T-helper 1 cell (primary cell): ENCODE measurements at regions not wholly inside any gene's neighbourhood (a gene's known extent, or its start where the extent isn't known, plus 50 kb on each side); places are given as distances from the start of the nearest gene placed in this dataset.
"Not testable (repeated sequence)": the region's sequence is repeated elsewhere in the genome, so short reads cannot be mapped to it uniquely, and the experiment has no call there.

Experiments
- DNase-seq, 5 donors: peaks; one replicate each; pipeline ENCODE4 v3.0.0-alpha.2; 2012 to 2020

DNA sequence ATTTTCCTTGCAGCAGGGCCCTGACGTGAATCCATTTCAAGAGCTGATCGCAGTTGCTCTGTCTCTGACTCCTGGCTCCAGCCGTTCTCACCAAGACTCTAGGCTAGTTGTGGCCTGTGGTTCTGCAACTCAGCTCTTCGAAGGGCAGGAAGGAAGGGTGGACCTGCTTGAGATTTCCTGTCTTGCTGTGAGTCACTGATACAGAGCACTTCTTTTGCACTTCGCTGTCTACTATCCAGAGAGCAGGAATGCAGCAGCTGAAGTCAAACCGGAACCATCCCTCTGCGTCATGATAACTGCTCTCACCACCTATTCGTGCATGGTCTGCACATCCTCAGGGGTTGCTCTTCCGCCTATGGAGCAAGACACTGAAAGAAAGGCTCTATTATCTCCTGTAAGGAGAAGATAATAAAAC lies 59.7 kb downstream of the RAP2B start:
- DNase-seq, result peak; percentile 47 to 99 (median 69)

DNA sequence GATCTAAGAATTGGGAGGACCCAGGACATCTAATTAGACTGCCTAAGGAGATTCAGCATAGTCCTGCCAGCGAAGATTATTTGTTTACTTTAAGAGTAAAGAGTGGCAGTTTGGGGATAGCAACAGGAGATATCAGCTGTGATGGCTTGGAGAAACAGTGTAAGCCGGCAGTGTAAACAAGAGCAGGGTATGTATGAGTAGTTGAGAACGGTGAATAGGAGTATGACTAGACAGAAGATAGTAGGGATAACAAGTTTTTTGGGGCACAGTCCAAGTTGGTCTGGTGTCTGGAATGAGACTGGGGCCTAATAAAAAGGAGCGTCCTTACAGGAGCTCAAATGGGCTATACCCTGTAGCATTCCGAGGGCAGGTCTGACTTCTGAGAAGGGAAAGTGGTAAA lies 64.9 kb downstream of the RAP2B start:
- DNase-seq, result not testable (repeated sequence)

- DNase-seq, result not testable (repeated sequence)
Measured at GRCh38 chr3:153230427-153230826, 68.4 kb downstream of the RAP2B start.

- not testable (repeated sequence) for DNase-seq
Measured at GRCh38 chr3:153231245-153231644, 69.2 kb downstream of the RAP2B start.

DNA sequence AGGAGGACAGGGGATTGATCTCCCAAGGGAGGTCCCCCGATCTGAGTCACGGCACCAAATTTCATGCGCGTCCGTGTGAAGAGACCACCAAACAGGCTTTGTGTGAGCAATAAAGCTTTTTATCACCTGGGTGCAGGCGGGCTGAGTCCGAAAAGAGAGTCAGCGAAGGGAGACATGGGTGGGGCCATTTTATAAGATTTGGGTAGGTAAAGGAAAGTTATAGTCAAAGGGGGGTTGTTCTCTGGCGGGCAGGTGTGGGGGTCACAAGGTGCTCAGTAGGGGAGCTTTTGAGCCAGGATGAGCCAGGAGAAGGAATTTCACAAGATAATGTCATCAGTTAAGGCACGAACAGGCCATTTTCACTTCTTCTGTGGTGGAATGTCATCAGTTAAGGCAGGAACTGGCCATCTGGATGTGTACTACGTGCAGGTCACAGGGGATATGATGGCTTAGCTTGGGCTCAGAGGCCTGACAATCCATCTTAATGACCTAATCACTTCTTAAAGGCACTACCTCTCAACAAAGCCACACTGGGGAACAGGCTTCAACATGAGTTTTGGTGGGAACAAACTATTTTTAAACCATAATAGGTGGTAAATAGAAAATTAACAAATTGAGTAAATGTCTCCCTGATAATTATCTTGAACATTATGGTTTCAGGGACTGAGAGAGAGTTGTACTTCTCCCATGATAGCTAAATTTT lies 70.2 kb downstream of the RAP2B start:
- not testable (repeated sequence) for DNase-seq

DNA sequence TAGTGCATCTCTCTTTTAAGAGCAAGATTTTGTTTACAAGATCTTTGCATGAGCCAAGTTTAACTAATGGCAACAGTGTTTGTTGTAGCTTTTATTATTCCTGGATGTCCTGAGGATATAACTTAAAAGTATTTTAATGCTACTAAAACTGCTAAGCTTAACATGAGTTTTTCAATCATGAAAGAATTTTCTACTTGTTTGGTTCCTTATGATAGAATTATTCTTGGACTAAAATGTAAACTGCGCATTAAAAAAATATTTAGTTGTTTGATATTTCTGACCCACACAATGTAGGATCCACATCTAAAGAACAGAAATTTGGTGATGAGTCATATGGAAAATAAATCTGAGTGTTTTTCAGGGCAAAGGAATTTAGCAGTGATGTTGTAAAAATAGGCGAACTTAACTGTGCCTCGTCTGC lies 70.8 kb downstream of the RAP2B start:
- no peak for DNase-seq

DNA sequence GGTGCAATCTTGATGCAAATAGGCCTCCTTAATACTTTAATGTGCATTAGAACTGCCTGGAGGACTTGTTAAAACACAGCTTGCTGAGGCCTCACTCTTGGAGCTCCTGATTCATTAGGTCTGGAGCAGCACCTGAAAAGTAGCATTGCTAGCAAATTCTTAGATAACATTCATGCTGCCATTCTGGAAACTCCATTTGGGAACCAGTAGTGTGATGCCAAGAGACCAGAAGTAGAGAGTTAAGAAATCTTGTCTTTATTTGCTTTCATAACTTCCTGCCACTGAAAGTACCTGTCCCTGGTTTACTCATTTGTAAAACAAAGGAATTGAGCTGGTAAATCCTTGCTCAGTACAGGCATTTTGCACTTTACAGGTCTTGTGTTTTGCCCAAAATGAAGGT lies 72.0 kb downstream of the RAP2B start:
- DNase-seq, result no peak

GRCh38 chr3:153242896-153243295 lies 80.9 kb downstream of the RAP2B start:
- no peak for DNase-seq

DNA sequence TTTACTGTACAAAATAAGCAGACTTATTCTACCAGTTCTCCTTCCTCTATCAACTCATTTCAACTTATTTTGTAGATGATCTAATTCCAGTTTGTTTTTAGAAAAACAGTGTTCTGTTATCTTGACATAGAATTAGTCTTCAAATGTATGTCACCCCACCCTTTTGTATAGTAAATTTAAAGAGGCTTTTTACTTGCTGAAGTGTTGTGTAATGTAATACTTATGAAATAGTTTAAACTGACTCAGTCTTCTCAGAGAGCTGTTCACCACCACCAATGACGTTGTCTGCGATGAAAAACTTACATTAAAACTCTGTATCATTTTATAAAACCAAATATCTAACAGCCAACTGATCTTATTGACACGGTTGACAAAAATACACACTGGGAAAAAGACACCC lies 82.9 kb downstream of the RAP2B start:
- no peak for DNase-seq

GRCh38 chr3:153245661-153246060 lies 83.6 kb downstream of the RAP2B start:
- no peak for DNase-seq

GRCh38 chr3:153246331-153246730 lies 84.3 kb downstream of the RAP2B start:
- DNase-seq, result no peak

DNA sequence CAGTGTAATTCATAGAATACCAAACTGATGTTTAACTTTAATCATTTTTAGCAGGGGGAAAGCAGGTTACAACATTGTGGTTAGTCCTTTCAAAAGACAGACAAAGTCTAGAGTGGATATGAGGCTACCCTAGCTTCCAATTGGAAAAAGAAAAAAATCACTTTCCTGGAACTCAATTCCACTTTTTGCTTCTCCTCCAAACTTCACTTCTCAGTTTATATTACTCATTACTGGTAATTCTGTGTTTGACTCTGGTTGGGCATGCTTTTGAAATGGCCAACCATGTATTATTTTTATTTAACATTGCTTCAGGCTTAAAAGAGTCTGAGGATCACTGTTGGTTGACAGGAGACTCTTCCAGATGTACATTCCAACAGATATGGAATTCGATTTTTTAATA lies 84.8 kb downstream of the RAP2B start:
- no peak for DNase-seq

- DNase-seq, result no peak
Measured at GRCh38 chr3:153247331-153248330, 85.6 kb downstream of the RAP2B start.

DNA sequence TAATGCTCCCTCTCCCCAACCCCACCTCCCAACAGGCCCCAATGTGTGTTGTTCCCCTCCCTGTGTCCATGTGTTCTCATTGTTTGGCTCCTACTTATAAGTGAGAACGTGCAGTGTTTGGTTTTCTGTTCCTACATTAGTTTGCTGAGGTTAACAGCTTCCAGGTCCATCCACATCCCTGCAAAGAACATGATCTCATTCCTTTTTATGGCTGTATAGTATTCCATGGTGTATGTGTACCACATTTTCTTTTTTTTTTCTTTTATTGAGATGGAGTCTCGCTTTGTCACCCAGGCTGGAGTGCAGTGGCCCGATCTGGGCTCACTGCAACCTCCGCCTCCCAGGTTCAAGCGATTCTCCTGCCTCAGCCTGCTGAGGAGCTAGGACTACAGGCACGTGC lies 86.8 kb downstream of the RAP2B start:
- DNase-seq, result not testable (repeated sequence)

- no peak for DNase-seq
Measured at GRCh38 chr3:153249906-153250305, 87.9 kb downstream of the RAP2B start.

DNA sequence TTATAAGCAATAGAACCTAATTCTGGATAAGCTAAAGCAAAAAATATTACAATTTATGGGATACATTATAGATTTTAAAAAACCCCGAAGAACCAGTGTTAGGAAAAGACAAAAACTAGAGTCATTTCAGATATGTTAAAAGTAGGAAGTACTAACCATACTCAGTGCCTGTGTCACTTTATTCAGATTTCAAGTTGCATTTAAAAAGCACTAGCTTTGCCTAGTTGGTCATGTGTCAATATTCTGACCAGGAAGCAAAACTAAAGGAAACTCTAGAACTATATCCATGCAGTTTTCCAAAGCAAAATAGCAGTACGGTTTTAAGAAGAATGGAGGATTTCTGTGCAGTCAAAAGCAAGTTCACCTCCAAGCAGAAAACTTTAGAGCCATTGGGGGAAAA lies 88.4 kb downstream of the RAP2B start:
- no peak for DNase-seq

DNA sequence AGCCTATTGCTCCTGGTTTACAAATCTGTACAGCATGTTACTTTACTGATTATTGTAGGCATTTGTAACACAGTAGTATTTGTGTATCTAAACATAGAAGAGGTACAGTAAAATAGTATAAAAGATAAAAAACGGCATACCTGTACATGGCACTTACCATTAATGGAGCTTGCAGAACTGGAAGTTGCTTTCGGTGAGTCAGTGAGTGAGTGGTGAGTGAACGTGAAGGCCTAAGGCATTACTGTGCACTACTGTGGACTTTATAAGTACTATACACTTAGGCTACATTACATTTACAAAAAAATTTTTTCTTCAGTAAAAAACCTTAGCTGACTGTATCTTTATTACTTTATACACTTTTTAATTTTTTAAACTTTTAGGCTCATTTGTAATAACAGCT lies 90.9 kb downstream of the RAP2B start:
- DNase-seq, result no peak

GRCh38 chr3:153254361-153254760 lies 92.3 kb downstream of the RAP2B start:
- no peak for DNase-seq

GRCh38 chr3:153257673-153258351 lies 95.8 kb downstream of the RAP2B start:
- no peak for DNase-seq

DNA sequence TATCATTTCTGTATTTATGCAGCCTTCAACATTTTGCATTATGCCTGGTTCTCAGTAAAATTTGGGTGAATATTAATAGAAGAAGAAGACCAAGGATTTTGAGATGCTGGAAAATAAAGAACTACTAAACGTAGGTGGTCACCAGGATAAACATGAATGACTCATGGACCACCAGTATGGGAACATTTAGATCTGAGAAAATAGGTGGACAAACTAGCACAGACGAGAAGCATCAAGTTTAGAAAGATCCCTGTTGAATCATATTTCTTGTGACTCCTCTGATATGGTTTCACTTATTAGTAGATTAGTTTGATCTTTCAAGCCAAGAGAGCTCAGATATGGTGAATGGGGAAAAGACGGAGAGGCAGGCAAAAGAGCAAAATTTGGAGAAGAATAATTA lies 97.9 kb downstream of the RAP2B start:
- DNase-seq, result no peak

DNA sequence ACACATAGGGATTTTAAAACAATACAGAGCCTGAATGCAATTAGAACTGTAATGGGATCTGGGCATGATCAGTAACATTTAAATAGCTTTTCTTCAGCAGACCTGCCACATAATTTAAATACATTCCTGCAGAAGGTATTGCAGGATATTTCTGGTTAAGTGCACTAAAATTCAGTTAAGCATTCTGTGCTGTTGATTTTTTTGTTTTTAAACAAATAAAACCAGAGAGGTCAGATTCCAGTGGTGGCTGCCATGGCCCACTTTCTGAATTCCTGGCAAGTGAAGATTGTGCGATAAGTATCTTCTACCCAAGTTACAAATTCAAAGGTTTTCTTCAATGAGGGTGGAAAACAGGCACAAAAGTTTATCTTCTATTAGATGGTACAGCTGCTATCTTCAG lies 98.7 kb downstream of the RAP2B start:
- no peak for DNase-seq

DNA sequence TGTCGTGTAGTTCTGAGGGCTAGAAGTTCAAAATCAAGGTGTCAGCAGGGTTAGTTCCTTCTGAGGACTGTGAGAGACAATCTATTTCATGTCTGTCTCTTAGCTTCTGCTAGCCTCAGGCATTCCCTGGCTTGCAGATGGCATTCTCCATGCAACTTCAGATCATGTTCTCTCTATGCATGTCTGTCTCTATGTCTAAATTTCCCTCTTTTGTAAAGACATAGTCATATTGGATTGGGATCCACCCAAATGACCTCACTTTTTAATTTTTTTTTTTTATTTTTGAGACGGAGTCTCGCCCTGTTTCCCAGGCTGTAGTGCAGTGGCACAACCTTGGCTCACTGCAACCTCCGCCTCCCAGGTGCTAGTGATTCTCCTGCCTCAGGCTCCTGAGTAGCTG lies 104.6 kb downstream of the RAP2B start:
- no peak for DNase-seq

DNA sequence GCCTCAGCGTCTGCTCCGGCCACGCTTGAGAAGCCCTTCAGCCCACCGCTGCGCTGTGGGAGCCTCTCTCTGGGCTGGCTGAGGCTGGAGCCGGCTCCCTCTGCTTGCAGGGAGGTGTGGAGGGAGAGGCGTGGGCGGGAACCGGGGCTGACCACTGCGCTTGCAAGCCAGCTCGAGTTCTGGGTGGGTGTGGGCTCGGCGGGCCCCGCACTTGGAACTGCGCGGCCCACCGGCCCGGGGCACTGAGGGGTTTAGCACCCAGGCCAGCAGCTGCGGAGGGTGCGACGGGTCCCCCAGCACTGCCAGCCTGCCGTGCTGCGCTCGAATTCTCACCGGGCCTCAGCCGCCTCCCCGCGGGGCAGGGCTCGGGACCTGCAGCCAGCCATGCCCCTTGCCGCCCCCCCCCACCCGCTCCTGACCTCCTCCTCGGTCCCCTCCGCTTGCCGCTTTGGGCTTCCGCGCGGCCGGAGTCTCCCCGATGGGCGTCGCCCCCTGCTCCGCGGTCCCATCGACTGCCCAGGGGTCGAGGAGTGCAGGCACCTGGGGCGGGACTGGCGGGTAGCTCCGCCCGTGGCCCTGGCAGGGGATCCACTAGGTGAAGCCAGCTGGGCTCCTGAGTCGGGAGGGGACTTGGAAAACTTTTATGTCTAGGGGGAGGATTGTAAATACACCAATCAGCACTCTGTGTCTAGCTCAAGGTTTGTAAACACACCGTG lies 106.7 kb downstream of the RAP2B start:
- no peak for DNase-seq
